ENCODE measurements at regions not wholly inside any gene's neighbourhood (a gene's known extent, or its start where the extent isn't known, plus 50 kb on each side); places are given as distances from the start of the nearest gene placed in this dataset.

GRCh38 chr1:38287547-38287946 lies 241.0 kb upstream of the POU3F1 start:
- TF ChIP-seq POLR2A (IDR thresholded peaks at IDR 0.05) (no peak), CTCF (IDR thresholded peaks at IDR 0.05) (no peak)
